WERI-Rb-1 (cell line): ENCODE measurements at regions not wholly inside any gene's neighbourhood (a gene's known extent, or its start where the extent isn't known, plus 50 kb on each side); places are given as distances from the start of the nearest gene placed in this dataset.

Experiments used
- DNase-seq: peaks from one replicate; pipeline ENCODE4 v3.0.0-alpha.2; 2020
- H3K27ac ChIP-seq: fragments of 250-450 bp; sonication (Bioruptor Pico); 2 replicates; pipeline ENCODE4 v1.5.1; 2020; ENCODE audit warnings: mild to moderate bottlenecking, moderate library complexity
- H3K27me3 ChIP-seq: fragments of 250-450 bp; sonication (Bioruptor Pico); 2 replicates; pipeline ENCODE4 v1.5.1; 2021; ENCODE audit warnings: mild to moderate bottlenecking, low read depth, moderate library complexity; ENCODE audit not compliant: insufficient read depth, severe bottlenecking
- H3K36me3 ChIP-seq: fragments of 250-450 bp; sonication (Bioruptor Pico); 2 replicates; pipeline ENCODE4 v1.5.1; 2020; ENCODE audit warnings: mild to moderate bottlenecking, moderate library complexity
- H3K4me3 ChIP-seq: 2 replicates; pipeline ENCODE4 v1.5.1; 2011; ENCODE audit warnings: low read depth, mild to moderate bottlenecking, control low read depth, low read length
- H3K9me3 ChIP-seq: fragments of 250-450 bp; sonication (Bioruptor Pico); 2 replicates; pipeline ENCODE4 v1.5.1; 2021; ENCODE audit warnings: mild to moderate bottlenecking, moderate library complexity; ENCODE audit not compliant: severe bottlenecking
- TF ChIP-seq, protein P1 (sequence below): IDR thresholded peaks from 2 replicates; pipeline ENCODE4 v1.5.1; 2011; ENCODE audit warnings: low read depth, mild to moderate bottlenecking, control low read depth, inconsistent platforms, low read length

GRCh38 chr18:10242936-10243680 lies 211.3 kb upstream of the APCDD1 start:
- Histone ChIP-seq H3K36me3 (no peaks in the 10 kb centered on the region), H3K9me3 (no peaks in the 10 kb centered on the region), H3K4me3 (no peak overlapping the region), H3K27me3 (no peaks in the 10 kb centered on the region), H3K27ac (no peak overlapping the region)
- DNase-seq, result peak; percentile 31
- TF ChIP-seq, protein P1, sequence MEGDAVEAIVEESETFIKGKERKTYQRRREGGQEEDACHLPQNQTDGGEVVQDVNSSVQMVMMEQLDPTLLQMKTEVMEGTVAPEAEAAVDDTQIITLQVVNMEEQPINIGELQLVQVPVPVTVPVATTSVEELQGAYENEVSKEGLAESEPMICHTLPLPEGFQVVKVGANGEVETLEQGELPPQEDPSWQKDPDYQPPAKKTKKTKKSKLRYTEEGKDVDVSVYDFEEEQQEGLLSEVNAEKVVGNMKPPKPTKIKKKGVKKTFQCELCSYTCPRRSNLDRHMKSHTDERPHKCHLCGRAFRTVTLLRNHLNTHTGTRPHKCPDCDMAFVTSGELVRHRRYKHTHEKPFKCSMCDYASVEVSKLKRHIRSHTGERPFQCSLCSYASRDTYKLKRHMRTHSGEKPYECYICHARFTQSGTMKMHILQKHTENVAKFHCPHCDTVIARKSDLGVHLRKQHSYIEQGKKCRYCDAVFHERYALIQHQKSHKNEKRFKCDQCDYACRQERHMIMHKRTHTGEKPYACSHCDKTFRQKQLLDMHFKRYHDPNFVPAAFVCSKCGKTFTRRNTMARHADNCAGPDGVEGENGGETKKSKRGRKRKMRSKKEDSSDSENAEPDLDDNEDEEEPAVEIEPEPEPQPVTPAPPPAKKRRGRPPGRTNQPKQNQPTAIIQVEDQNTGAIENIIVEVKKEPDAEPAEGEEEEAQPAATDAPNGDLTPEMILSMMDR, result no peak

DNA sequence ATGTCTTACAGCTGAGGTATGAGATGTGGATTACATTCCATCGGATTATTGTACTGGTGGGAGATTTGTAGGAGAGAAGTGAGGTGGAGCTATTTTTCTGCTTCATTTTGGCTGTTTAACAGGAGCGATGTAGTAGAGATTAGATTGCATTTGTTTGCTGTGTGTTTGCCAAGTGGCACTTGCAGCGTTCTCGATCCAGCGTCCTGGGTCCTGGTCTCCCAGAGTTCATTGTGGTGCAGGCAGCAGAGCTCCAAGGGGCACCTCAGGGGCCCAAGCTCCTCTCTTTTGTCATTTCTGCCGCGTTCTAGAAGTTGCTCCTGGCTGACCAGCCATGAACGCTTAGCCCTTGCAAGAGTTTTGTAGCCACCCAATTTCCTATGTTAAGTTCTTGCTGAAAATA lies 210.1 kb upstream of the APCDD1 start:
- no peaks in the 10 kb centered on the region for H3K27me3 ChIP-seq
- no peak overlapping the region for H3K4me3 ChIP-seq
- TF ChIP-seq, protein P1, result no peak
- no peak for DNase-seq
- no peaks in the 10 kb centered on the region for H3K36me3 ChIP-seq
- H3K27ac ChIP-seq, result no peak overlapping the region
- no peaks in the 10 kb centered on the region for H3K9me3 ChIP-seq

DNA sequence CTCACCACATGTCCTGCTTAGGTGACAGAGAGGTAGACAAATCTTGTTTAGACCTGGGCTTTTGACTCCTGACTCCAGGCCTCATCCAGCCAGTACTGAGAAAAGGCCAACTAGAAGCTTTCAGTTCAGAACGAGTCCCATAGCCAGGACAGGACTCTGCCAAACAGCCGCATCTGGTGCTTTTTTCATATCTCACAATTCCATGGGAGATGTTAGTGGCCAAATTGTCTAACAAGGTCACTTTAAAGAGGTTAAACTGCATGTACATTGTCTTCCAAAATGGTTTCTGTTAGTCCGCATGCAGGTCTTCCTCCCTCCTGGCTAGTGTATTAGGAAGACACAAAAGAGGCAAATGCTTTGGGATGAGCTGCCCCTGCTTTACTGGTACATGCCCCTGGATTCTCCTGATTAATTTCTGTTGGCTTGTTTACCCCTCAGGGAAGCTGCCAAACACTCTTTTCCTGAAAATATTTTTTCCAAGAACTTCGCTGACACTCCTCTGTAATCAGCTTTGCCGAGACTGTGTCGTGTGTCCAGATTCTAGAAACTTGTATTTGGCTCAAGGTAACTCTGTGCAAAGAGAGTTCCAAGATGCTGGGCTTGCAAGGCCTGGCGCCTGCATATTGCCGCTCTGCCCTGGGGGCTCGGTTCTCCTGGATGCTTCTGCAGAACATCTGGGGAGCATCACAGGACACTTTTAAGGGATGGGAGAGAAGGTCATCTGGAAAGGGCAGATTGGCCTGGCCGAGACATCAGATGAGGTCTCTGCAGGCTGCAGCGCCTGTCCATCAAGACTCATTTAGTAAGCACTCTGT lies 209.2 kb upstream of the APCDD1 start:
- no peaks in the 10 kb centered on the region for H3K27me3 ChIP-seq
- TF ChIP-seq, protein P1, result no peak
- DNase-seq, result no peak
- no peaks in the 10 kb centered on the region for H3K9me3 ChIP-seq
- H3K27ac ChIP-seq, result no peak overlapping the region
- H3K4me3 ChIP-seq, result no peak overlapping the region
- no peaks in the 10 kb centered on the region for H3K36me3 ChIP-seq

DNA sequence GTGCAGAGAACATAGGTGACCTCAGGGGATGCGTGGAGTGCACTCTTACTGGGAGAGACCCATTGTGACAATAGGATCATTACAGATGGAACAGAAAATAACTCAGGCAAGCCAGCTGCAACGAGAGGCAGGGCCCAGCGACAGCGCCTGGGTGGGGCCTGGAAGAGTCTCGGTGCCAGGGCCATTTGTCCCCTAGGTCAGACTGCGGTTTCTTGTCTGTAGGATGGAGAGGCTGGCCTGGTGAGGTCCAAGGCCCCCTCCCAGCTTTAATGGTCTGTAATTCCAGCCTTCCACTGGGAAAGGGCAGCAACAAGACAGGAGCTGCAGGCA lies 208.6 kb upstream of the APCDD1 start:
- TF ChIP-seq, protein P1, result no peak
- Histone ChIP-seq H3K36me3 (no peaks in the 10 kb centered on the region), H3K27ac (no peak overlapping the region), H3K4me3 (no peak overlapping the region), H3K27me3 (no peaks in the 10 kb centered on the region), H3K9me3 (no peaks in the 10 kb centered on the region)
- no peak for DNase-seq

DNA sequence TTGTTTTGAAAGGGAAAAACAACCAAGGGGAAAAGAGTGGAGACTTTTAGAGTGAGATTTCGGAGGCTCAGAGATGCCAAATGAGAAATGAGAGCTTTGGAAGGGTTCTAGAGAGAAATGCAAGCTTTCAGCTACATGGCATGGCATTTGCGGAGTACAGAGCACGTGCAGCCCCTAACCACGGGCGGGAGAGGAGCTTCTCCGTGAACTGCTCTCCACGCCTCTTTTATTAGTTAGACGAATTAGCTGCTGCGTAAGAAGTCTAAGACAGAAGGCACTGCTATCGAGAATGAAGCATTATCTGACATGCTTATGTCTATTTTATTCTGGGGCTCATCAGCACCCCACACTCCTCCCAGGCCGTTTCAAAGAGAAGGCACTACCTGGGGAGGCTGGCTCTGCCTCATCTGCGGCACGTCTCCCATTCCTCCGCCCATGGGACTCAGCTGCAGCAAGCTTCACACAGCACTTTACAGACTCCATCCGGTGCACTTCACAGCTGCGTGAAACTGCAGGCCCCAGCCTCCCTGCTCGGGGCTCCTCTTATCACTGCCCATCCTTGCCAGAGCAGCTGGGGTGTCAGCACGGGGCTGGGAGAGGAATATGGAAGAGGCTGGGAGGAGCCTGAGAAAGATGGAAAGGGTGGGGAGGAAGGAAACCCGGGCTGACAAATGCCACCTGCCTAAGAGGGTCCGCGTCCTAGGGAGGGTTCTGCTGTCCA lies 207.3 kb upstream of the APCDD1 start:
- no peak for DNase-seq
- Histone ChIP-seq H3K4me3 (no peak overlapping the region), H3K9me3 (no peaks in the 10 kb centered on the region), H3K27me3 (no peaks in the 10 kb centered on the region), H3K27ac (no peak overlapping the region), H3K36me3 (no peaks in the 10 kb centered on the region)
- TF ChIP-seq, protein P1, result no peak
